GM18861 (cell line): ENCODE measurements at regions not wholly inside any gene's neighbourhood (a gene's known extent, or its start where the extent isn't known, plus 50 kb on each side); places are given as distances from the start of the nearest gene placed in this dataset.
A peak's percentile ranks its signal among the peaks of the same experiment; 100 is the strongest.
"Not testable (repeated sequence)": the region's sequence is repeated elsewhere in the genome, so short reads cannot be mapped to it uniquely, and the experiment has no call there.

ENCODE experiments used
- ATAC-seq: cut with Tn5 transposase; IDR thresholded peaks from one replicate; pipeline ENCODE4 v1.9.1; 2021; ENCODE audit not compliant: unreplicated experiment

DNA sequence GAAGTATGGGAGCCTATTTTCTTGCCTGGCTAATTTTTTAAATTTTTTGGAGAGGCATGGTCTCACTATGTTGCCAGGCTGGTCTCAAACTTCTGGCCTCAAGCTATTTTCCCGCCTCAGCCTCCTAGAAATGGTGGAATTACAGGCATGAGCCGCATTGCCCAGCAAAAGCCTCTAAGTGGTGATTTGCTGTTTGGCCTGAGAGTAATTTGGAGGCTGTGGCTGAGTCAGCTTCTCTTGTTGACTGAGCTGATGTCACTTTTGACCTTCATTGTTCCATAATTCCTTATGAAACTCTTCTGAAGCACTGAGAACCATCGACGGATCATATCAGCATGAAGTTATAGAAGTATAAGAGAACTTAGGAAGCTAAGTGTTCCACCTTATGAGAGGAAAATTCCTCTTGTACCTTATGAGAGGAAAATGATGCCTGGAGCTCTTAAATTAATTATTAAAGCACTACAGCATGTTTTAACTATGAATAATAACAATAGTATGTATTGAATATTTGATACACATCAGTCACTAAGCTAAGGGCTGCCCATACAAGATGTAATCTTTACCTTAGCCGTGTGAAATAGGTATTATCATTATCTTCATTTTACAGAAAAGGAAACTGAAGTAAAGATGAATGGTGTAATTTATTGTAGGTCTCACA, 220.8 kb upstream of the MON1B start:
- ATAC-seq, result no peak

DNA sequence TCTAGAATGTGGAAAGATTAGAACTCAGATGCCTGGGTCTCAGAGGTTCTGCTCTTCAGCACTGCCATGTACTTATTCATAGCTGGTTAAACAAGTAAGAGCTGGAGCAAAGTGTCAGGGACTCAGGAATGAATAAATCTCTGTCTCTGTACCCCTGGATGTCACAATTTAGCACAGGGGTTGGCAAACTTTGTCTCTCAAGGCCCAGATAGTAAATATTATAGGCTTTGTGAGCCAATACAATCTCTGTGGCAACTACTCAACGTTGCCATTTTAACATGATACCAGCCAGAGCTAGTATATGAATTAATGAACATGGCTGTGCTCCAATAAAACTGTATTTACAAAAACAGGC, 220.3 kb upstream of the MON1B start:
- no peak for ATAC-seq

DNA sequence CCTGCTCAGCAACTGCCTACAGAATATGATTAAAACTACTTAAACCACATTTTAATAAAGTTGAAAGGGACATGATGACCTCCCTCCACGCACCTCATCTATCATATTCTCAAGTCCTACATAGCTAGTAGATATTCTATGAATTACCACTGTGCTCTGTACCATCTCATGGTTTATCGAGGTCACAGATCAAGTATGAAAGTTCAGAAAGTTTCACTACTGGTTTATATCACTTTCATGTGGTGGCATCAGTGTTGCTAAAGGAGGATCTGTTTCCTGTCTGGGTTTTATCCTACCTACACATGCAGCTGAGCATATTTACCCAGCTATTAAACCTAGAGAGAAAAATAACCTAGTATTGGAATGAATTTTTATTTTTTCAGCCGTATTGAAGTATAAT, 214.9 kb upstream of the MON1B start:
- ATAC-seq, result peak; percentile 99

DNA sequence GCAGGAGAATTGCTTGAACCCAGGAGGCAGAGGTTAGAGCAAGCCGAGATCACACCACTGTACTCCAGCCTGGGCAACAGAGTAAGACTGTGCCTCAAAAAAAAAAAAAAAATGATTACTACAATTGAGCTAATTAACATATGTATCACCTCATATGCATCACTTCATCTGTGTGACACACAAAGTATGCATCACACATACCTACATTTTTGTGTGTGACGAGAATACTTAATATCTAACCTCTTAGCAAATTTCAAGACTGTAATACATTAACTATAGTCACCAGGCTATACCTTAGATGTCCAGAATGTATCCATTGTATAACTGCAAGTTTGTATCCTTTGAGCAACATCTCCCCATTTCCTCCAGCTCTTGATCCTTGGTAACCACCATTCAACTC, 214.2 kb upstream of the MON1B start:
- ATAC-seq, result no peak

DNA sequence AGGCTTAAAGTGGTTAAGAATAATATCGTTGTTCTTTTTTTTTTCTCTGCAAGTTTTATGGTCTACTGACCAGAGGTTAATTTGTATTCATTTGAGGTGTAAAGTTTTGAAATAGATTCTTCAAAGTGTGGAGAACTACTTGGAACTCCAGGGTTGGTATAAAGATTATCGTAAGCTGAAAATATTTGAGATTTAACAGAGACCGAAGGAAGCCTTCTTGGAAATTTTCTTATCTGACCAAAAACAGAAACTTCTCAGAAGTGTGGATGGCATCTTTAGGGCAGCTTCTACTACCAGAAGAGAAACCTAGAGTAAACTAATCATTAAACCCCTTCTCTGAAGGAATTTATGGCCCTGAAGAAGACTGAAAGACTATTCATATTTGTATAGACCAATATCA, 206.8 kb upstream of the MON1B start:
- no peak for ATAC-seq

DNA sequence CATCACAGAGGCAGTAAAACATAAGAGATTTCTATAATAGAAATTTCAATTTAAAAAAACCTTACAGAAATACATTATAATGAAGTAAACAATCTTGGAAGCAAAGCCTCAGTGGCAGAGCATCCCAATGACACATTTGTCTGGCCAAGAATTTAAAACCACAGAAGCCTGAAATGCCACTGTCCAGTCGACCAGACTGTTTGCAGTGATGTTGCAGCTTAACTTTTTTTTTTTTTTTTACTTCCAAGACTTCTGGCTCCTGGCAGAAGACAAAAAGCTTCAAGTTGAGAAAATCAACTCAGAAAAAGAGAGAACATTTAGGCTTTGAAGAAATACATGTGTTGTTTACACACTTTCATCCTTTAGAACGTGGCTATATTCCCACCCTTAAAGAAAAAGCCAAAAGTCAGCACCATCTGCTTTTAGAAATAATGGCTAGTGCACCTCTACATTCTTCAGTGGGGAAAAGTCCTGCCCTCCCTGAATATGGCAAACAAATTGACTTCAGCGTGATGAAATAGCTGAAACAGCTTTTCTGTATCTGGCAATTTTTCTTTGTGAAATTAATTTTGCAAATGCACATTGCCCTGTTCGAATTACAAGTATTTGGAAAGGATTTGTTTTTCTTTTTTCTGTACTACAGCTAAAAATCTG, 205.5 kb upstream of the MON1B start:
- no peak for ATAC-seq

DNA sequence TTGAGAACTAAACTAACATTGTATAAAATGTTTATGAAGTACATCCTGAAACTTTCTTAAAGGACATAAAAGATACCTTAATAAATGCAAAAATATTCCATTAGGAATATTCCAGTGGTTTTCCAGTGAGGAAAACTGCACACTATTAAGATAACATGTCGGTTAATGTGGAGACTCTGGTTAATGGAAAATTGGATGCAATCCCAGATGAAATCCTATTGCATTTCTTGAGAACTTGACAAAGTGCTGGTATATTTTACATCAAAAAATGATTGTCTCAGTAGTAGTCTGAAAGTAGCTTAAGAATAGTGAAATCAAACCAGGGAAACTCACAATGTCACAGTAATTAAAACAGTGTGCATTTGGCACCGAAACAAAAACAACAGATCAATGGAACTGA, 202.5 kb upstream of the MON1B start:
- ATAC-seq, result no peak

DNA sequence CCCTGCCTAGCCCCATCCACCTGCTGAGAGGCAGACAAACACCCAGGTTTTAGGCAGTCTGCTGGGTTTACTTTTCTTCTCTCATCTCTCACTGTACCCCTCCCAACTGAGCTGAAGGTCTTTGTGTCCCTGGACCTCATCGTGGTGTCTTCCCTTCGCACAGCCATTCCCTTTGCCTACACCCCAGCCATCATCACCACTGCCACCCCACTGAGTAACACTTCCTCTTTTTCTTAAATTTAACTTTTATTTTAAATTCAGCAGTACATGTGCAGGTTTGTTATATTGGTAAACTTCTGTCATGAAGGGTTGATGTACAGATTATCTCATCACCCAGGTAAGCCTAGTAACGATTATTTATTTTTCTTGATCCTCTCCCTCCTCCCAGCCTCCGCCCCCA, 188.3 kb upstream of the MON1B start:
- ATAC-seq, result no peak

DNA sequence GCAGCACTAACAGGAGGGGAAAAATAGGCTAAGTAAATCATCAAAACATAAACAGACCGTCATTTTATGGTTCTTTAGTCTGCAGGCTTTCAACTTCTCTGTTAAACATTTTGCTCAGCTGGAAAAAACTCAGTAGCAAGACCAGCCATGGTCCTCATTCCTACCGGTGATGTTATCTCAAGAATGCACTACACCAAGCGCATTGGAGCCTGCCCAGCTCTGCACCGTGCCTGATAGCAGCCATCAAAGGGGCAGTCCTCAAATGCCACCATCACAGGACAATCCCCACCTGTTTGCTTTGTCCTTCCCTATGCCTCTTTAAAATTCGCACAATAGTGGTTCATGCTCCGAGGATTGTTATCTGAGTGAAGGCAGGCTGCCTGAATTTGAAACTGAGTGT, 181.5 kb upstream of the MON1B start:
- ATAC-seq, result no peak

DNA sequence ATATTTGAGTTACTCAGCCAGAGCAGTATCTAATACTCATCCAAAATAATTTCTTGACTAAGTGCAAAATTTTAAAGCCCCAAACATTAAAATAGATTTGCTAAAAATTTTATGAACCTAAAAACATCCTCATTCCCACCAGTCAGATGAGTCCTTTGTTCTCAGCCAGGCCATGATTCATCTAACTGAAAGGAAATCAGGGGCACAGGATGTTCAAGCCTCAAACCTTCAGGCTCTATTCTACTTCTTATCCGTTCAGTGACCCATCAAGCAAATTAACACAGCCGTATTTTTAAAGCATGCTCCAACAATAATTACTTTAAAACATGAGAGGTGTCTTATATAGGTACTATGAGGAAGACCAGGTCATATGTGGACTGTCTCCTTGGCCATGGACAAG, 176.5 kb upstream of the MON1B start:
- ATAC-seq, result no peak

DNA sequence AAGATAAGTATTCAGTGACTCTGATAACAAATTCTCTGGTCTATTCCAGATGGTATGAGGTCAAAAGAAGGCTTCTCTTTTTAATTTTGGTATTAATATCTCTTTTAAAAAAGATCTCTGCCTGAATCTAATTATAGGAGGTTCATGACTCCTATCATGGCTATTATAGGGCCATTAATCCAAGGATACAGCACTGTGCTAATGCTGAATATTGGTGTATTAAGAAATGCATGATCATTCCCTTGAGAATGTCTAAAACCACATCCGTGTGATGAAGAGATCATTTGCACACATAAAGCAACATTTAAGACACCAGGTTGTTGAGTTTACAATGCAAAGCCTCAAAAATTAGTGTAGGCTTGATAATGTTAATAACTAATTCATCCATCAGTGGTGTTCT, 160.4 kb upstream of the MON1B start:
- no peak for ATAC-seq

DNA sequence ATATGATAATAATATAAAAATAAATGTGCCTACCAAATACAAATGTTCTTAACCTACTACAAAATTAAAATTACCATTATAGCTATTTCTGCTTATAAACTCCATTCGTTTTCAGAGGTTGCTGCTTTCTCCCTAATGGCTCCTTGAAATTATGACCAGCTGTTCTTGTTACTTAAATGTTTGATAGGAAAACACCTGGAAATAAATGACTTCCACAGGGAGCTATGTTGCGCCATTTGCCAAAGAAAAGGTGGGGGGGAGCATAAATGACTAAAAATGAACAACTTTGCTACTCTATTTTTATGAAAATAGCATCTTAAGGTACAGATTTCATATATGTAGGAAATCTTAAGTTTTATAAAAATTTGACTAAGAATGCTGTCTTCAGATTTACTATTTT, 157.5 kb upstream of the MON1B start:
- ATAC-seq, result no peak

DNA sequence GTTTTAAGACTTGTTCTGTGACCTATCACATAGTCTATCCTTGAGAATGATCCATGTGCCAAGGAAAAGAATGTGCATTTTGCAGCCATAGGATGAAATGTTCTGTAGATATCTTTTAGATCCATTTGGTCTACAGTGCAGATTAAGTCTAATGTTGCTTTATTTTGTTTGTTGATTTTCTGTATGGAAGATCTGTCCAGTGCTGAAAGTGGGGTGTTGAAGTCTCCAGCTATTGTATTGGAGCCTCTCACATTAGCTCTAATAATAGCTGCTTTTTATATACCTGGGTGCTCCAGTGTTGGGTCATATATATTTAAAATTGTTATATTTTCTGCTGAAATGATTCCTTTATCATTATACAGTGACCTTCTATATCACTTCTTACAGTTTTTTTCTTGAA, 155.6 kb upstream of the MON1B start:
- no peak for ATAC-seq

DNA sequence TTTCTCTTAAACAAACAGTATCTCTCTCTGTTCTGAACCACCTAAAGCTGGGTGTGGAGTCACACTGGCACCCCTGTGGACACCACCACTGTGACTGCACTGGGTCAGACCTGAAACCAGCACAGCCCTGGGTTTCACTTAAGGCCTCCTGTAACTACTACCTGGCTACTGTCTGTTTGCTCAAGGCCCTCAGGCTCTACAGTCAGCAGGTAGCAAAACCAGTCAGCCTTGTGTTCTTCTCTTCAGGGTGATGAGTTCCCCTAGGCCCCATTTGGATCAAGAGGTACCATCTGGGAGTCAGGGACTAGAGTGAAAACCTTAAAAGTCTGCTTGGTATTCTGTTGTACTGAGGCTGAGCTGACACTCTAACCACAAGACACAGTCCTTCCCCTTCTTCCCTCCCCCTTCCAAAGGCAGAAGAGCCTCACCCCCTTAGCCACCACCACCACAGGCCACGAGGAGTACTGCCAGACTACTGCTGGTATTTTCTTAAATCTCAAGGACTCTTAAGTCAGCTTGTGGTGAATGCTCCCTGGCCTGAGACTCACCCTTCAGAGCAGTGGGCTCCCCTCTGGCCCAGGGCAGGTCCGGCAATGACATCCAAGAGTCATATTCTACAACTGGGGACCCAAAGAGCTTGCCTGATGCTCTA, 153.2 kb upstream of the MON1B start:
- no peak for ATAC-seq

DNA sequence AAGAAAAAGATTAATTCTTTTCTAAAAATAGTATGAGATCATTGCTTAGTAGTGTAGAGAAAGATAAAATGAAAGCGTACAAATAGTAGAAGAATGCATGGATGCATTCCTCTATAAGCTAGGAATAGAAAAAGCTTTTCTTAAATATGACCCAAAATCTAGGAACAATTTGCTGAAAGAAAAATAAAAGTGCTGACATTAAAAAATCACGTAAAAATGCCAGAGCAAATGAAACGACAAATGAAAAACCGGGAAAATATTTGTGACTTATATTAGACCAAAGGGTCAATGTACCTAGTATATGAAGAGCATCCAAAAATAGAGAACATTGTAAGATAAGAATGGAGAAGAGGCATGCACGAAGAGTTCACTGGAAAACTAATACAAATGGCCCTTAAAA, 149.5 kb upstream of the MON1B start:
- no peak for ATAC-seq

DNA sequence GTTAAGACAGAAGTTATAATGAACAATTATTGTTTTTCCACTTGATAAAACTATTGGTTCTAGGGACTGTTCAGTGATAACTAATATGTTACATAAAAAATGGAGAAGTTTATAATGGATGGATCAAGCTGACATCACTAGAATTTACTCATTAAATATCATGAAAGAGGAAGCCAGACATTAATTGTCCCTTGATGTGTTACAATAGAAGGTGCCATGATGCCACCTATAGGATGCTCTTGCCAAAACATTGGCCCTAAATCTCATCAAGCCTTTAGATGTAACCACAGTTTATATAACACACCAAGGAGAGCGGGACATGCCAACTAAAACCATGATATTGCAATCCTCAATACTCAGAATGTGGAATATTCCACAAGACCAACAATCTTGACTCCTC, 147.9 kb upstream of the MON1B start:
- no peak for ATAC-seq

DNA sequence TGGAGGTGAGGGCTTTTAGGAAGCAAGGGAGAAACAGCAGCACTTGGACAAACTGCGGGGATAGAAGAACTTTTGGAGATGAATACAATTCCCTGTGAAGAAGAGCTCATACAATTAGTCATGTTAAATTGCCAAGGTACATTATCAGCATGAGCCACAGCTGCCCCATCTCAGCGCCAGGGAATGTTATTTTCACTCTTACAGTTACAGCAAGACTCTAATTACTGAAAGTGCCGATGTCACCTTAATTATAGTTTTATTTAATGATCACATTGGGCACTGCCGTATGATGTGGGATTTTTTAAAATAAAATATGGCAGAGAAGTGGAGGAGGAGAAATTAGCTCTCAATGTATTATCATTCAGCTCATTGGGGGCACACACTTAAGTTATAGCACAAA, 144.8 kb upstream of the MON1B start:
- no peak for ATAC-seq

DNA sequence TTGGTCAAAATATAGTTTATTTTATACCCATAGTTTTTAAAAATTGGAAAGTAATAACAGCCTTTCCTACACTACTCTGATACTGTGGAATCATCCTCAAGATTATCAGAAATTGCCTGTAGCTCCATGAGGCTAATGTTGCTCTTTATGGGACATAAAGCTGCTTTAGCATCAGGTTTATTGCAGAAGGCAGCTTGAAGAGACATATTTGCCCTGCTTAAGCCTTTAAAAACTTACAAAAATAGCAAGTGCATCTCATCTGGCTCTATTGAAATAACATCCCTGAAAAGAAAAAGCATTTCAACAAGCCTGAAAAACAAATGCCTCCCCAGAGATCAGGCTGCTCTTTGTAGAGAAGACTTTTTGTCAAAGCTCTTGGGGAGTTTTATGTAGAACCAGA, 142.9 kb upstream of the MON1B start:
- no peak for ATAC-seq

DNA sequence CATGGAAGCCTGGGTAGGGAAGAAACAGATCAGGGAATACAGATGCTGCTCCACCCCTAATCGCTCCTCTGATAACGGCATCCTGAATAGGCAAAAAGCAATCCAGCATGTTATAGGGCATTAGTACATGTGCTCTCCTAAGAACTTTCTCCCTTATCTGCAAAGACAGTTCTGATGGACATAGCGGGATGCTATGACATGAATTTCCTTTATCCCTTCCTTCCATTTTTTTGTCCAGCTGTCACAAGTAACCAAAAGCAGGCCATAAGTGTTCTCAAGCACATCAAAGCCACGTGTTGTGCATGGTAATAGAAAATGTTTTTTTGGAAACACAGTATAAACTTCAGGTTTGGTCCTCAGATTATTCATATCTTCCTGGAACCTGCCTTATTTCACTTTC, 141.4 kb upstream of the MON1B start:
- no peak for ATAC-seq

DNA sequence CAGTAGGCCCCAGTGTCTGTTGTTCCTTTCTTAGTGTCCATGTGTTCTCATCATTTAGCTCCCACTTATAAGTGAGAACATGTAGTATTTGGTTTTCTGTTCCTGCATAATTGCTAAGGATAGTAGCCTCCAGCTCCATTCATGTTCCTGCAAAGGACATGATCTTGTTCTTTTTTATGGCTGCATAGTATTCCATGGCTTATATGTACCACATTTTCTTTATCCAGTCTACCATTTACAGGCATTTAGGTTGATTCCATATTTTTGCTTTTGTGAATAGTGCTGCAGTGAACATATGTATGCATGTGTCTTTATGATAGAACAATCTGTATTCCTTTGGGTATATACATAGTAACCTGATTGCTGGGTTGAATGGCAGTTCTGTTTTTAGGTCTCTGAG, 134.4 kb upstream of the MON1B start:
- not testable (repeated sequence) for ATAC-seq

DNA sequence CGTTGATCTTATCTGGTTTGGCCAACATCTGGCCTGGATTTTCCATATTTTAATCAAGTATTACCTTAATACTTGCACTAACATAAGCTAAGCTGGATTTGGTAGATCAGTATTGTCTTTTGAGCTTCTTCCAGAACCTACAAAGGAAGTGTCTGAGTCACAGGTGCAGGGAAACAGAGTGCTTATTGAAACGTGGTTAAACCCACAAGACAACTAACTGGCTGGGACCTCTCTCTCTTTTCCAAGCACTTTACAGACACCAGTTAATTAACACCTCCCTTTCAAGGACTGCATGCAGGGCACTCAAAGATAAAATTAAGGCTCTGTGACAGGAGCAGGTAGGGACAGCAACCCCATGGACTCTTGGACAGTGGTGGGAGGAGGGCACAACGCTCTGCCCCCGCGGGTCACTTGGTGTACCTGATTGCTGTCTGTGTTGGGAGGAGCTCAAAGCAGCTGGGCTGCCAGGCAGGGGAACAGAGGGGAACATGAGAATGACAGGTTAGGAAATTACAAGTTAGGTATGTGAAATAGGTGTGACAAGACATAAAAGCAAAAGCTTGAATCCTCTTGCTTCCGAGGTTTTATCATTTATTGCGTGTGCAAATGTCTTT, 133.7 kb upstream of the MON1B start:
- no peak for ATAC-seq

DNA sequence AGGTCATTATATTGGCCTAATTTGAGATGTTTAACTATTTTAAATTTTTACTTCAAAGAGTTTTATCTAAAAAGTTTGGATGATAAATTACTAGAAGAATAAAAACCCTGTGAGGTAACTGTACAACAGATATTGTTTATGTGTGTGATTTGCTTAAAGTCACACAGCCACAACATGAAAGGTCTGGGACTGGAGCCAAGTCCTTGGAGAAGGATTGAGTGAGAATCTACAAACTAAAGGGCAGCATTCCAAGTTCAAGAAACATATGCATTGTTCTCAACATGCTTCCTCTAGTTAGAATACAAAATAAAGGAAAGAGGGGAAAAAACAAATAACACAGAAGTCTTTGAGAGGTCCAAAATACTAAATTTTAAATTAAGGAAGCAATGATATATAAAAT, 131.5 kb upstream of the MON1B start:
- no peak for ATAC-seq
